SJSA1 (cell line): ENCODE measurements at regions not wholly inside any gene's neighbourhood (a gene's known extent, or its start where the extent isn't known, plus 50 kb on each side); places are given as distances from the start of the nearest gene placed in this dataset.

Experiments
- DNase-seq, 2 experiments: peaks; one replicate each; pipeline ENCODE4 v3.0.0-alpha.2; 2015 to 2020; ENCODE audit warnings: low spot score in 2 of 2, low read depth in 1 of 2
- H3K27ac ChIP-seq: fragments of 250-450 bp; sonication (Bioruptor Pico); 2 replicates; pipeline ENCODE4 v1.5.1; 2020; ENCODE audit warnings: mild to moderate bottlenecking, moderate library complexity
- H3K27me3 ChIP-seq: fragments of 250-450 bp; sonication (Bioruptor Pico); replicated peaks from 2 replicates; pipeline ENCODE4 v1.5.1; 2020; ENCODE audit warnings: mild to moderate bottlenecking, moderate library complexity
- H3K36me3 ChIP-seq: fragments of 250-450 bp; sonication (Bioruptor Pico); 2 replicates; pipeline ENCODE4 v1.5.1; 2020; ENCODE audit warnings: mild to moderate bottlenecking
- H3K4me1 ChIP-seq: fragments of 250-450 bp; sonication (Bioruptor Pico); replicated peaks from 2 replicates; pipeline ENCODE4 v1.6.1; 2021; ENCODE audit warnings: mild to moderate bottlenecking
- H3K4me3 ChIP-seq: fragments of 250-450 bp; sonication (Bioruptor Pico); 2 replicates; pipeline ENCODE4 v1.5.1; 2020; ENCODE audit warnings: mild to moderate bottlenecking
- H3K9me3 ChIP-seq: fragments of 250-450 bp; sonication (Bioruptor Pico); replicated peaks from 2 replicates; pipeline ENCODE4 v1.5.1; 2020; ENCODE audit warnings: mild to moderate bottlenecking

DNA sequence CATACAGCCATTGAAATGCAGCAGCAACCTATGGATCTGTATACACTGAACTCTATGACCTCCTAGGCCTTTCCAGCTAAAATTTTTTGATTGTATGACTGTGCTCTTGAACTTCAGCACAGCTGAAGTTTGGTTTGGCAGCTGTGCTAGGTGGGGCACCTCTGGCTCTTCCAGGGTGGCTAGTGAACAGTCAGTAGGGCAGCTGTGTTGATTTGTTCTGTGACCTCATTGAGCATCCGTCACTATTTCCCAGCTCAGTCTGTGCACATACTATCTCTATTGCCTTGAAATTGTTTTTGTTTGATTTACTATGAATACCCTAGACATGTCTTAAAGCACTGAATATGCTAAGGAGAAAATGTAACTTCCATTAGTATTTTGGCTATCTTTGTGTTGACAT, 363.2 kb upstream of the NAALADL2 start:
- no peak for DNase-seq
- no peak overlapping the region for H3K27ac ChIP-seq

DNA sequence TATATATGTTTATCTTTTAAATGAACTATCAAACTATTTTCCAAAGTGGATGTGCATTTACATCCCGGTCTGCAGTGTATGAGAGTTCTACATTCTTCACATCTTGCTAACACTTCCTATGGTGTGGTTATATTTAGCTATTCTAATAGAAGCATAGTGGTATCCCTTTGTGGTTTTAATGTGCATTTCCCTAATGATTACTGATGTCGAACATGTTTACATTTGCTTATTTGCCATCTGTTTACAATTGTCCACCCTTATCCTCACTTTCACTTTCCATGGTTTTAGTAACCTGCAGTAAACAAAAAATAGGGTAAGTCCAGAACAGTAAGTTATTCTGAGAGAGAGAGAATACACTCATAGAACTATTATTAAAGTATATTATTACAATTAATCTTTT, 360.5 kb upstream of the NAALADL2 start:
- DNase-seq = no peak
- no peak overlapping the region for H3K27ac ChIP-seq
- H3K4me3 ChIP-seq = no peak overlapping the region
- H3K36me3 ChIP-seq = no peaks in the 10 kb centered on the region
- H3K4me1 ChIP-seq = no peaks in the 10 kb centered on the region
- no peaks in the 10 kb centered on the region for H3K9me3 ChIP-seq
- no peaks in the 10 kb centered on the region for H3K27me3 ChIP-seq

More for the DNA sequence above, 363.2 kb upstream of the NAALADL2 start:
- Histone ChIP-seq H3K27me3 (no peaks in the 10 kb centered on the region), H3K9me3 (no peaks in the 10 kb centered on the region), H3K36me3 (no peaks in the 10 kb centered on the region), H3K4me3 (no peak overlapping the region), H3K4me1 (no peaks in the 10 kb centered on the region)

DNA sequence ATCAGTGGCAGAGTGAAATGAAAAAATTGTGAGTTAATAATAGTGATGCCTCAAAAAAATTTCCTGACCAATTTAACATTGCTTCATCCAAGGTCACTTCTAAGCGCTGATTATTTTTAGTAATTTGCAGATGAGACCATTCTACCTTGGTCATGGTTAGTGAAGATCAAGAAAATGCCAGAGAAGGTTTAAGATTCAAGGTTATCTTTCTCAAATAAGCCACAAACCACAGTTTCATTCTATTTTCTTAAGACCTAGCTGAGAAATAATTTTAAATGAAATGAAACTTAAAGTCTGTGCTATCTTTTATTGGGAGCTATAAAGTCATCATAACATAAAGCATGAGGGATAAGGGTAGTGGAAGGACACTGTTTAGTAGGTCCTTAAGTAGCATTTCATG, 353.9 kb upstream of the NAALADL2 start:
- no peak overlapping the region for H3K4me3 ChIP-seq
- no peak for DNase-seq
- no peaks in the 10 kb centered on the region for H3K27me3 ChIP-seq
- H3K4me1 ChIP-seq = no peaks in the 10 kb centered on the region
- no peaks in the 10 kb centered on the region for H3K9me3 ChIP-seq
- no peak overlapping the region for H3K27ac ChIP-seq
- no peaks in the 10 kb centered on the region for H3K36me3 ChIP-seq

DNA sequence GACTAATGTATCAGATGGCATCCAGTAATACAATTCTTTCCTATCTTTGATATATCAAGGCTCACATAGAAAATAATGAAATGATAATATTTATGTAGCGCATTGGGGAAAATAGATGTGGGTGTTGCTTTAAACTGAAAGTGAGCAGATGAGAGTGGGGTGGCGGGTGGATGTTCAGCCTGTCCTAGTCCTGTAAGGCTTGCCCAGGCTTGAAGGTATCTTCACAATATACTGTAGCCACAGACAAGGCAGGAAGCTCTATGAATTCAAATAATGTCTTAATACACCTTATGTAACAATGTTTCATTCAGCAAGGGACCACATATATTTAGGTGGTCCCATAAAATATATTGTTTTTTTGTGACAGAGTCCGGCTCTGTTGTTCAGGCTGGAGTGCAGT, 334.9 kb upstream of the NAALADL2 start:
- DNase-seq = no peak
- H3K4me1 ChIP-seq = no peaks in the 10 kb centered on the region
- H3K9me3 ChIP-seq = no peaks in the 10 kb centered on the region
- H3K4me3 ChIP-seq = no peak overlapping the region
- no peaks in the 10 kb centered on the region for H3K27me3 ChIP-seq
- H3K27ac ChIP-seq = no peak overlapping the region
- H3K36me3 ChIP-seq = no peaks in the 10 kb centered on the region

DNA sequence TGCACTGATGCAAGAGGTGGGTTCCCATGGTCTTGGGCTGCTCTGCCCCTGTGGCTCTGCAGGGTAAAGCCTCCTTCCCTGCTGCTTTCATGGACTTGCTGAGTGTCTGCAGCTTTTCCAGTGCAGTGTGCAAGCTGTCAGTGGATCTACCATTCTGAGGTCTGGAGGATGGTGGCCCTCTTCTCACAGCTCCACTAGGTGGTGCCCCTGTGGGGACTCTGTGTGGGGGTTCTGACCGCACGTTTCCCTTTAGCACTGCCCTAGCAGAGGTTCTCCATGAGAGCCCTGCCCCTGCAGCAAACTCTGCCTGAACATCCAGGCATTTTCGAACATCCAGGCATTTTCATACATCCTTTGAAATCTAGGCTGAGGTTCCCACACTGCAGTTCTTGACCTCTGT, 329.8 kb upstream of the NAALADL2 start:
- H3K4me3 ChIP-seq = no peak overlapping the region
- H3K27me3 ChIP-seq = no peaks in the 10 kb centered on the region
- no peaks in the 10 kb centered on the region for H3K9me3 ChIP-seq
- H3K27ac ChIP-seq = no peak overlapping the region
- no peaks in the 10 kb centered on the region for H3K36me3 ChIP-seq
- DNase-seq = no peak
- 0 out of 2 replicates have a peak, but pooled peaks cover 3% of the 10 kb centered on the region for H3K4me1 ChIP-seq

DNA sequence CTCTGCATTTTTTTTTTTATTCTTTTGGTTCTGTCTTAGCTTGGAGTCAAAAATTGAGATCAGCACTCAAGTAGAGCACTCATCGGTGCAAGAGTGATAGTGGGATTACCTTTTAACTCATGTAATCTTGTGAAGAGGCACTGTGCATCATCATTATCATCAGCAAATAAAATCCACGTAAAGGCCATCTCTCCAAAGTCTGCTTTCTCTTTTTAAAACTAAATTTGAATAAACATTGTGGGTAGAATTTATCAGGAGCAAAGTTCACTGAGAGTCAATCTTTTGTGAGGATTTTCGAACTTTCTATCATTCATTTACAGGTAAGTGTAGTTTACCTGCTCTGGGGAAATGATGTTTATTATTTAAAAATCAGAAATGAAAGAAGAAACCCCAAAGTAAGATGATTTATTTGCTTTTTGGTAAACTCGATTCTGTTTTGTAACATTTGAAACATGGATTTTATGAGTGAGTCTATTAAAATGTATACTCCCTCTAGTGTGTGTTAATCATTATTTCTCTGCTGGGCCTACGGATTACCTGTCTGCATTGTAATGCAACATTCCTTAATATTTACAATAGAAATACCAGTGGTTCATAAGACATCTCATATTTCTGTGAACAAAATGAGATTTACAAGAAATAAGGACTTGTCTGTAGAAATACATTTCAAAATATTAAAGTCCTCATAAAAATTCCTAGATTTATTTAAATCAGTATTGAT, 327.7 kb upstream of the NAALADL2 start:
- no peaks in the 10 kb centered on the region for H3K36me3 ChIP-seq
- H3K4me3 ChIP-seq = no peak overlapping the region
- H3K27me3 ChIP-seq = no peaks in the 10 kb centered on the region
- no peak for DNase-seq
- no peaks in the 10 kb centered on the region for H3K9me3 ChIP-seq
- H3K4me1 ChIP-seq = 0 out of 2 replicates have a peak, but pooled peaks cover 3% of the 10 kb centered on the region
- H3K27ac ChIP-seq = no peak overlapping the region

DNA sequence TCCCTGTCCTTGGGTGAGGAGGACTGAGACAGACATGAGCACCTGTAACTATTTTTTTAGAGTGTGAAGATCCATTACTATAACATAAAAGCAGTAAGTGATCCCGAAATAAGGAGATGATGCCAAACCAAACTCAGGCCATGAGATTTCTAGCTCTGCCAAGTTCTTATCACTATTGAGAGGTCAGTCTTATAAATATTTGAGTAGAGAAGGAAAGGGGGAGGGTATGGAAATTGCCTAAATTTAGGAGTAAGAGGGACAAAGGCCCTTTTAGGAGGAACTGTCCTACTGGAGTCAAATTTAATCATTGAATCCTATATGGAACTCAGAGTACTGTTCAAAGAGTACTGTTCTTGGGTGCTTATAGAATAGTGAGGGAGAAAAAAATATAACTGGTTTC, 326.9 kb upstream of the NAALADL2 start:
- H3K36me3 ChIP-seq = no peaks in the 10 kb centered on the region
- H3K27me3 ChIP-seq = no peaks in the 10 kb centered on the region
- no peak for DNase-seq
- H3K4me3 ChIP-seq = no peak overlapping the region
- no peak overlapping the region for H3K27ac ChIP-seq
- no peaks in the 10 kb centered on the region for H3K9me3 ChIP-seq
- H3K4me1 ChIP-seq = 0 out of 2 replicates have a peak, but pooled peaks cover 3% of the 10 kb centered on the region

DNA sequence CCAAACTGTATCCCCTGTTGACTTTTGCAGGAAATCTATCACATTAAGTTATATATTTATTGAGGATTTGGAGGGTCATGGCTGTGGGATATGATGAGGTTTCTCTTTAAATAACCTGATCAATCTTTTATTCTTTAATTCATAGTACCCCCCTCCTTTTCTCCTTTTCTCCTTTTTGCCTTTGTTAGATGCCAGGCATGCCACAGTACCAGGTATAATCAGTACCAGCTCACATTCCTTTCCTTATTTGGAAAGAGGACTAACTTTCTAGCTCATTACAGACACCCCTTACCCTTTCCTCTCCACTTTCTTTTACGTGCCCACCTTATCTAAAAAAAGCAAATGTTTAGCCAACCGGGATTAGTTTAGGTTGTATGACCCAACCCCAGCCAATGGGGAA, 326.4 kb upstream of the NAALADL2 start:
- Histone ChIP-seq H3K9me3 (no peaks in the 10 kb centered on the region), H3K4me3 (no peak overlapping the region), H3K27ac (no peak overlapping the region), H3K36me3 (no peaks in the 10 kb centered on the region), H3K4me1 (0 out of 2 replicates have a peak, but pooled peaks cover 3% of the 10 kb centered on the region), H3K27me3 (no peaks in the 10 kb centered on the region)
- DNase-seq = no peak

DNA sequence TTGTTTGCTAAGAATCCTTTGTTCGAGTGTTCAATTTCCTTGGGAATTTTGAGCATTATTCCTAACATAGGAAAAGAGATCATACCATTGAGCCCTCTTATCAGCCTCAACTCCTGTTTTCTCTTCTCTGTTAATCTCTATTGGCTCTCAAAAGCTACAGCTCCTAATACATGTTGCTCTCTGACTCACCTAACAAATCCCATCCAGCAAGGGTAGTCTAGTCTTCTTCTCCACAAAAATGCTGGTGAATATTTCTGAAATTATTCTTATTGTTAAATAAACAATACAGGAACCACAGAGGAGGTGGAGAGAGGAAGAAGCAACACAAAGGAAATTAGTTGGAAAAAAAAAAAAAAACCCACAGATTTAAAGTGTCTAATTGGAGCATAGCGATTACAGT, 325.8 kb upstream of the NAALADL2 start:
- Histone ChIP-seq H3K27me3 (no peaks in the 10 kb centered on the region), H3K4me3 (no peak overlapping the region), H3K9me3 (no peaks in the 10 kb centered on the region), H3K4me1 (0 out of 2 replicates have a peak, but pooled peaks cover 3% of the 10 kb centered on the region), H3K27ac (no peak overlapping the region), H3K36me3 (no peaks in the 10 kb centered on the region)
- peak in 1 of 2 experiments; percentile 25 for DNase-seq

DNA sequence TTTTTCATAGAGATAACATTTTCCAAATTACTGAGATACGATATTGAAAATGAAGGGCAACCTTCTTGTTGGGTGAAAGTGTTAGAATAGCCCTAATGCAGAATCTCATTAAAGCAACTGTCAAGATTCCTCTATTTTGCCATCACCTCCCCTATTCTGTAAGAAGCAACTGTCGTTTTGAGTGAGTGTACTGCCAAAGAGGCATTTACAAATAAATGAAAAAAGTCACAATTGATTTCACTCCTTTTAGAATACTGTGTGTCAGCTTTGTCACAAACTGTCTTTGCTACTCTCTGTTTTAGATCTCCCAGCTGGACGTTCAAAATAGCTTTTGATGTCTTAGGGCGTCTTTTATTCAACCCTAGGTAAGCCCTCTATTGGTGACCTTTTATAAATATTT, 322.8 kb upstream of the NAALADL2 start:
- Histone ChIP-seq H3K4me1 (0 out of 2 replicates have a peak, but pooled peaks cover 3% of the 10 kb centered on the region), H3K27ac (no peak overlapping the region), H3K36me3 (no peaks in the 10 kb centered on the region), H3K4me3 (no peak overlapping the region), H3K9me3 (no peaks in the 10 kb centered on the region), H3K27me3 (no peaks in the 10 kb centered on the region)
- DNase-seq = no peak

DNA sequence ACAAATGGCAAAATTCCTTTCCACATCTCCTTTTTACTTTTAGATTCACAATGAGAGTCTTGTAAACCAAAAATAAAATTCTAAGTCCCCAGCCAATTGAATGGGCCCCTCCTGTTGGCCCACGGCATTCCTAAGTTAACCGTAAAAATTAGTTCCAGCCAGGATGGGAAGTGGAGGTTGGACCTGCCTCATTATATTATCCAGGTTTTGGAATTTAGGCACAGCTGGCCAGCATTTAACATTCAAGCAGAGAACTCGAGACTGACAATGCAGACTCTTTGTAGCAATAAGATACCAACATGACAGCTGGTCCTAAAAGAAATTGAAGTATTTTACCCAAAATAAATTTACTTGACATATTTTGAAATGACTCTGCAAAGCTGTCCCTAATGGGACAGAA, 321.0 kb upstream of the NAALADL2 start:
- Histone ChIP-seq H3K27ac (no peak overlapping the region), H3K4me1 (0 out of 2 replicates have a peak, but pooled peaks cover 2% of the 10 kb centered on the region), H3K4me3 (no peak overlapping the region), H3K9me3 (no peaks in the 10 kb centered on the region), H3K36me3 (no peaks in the 10 kb centered on the region), H3K27me3 (no peaks in the 10 kb centered on the region)
- no peak for DNase-seq

DNA sequence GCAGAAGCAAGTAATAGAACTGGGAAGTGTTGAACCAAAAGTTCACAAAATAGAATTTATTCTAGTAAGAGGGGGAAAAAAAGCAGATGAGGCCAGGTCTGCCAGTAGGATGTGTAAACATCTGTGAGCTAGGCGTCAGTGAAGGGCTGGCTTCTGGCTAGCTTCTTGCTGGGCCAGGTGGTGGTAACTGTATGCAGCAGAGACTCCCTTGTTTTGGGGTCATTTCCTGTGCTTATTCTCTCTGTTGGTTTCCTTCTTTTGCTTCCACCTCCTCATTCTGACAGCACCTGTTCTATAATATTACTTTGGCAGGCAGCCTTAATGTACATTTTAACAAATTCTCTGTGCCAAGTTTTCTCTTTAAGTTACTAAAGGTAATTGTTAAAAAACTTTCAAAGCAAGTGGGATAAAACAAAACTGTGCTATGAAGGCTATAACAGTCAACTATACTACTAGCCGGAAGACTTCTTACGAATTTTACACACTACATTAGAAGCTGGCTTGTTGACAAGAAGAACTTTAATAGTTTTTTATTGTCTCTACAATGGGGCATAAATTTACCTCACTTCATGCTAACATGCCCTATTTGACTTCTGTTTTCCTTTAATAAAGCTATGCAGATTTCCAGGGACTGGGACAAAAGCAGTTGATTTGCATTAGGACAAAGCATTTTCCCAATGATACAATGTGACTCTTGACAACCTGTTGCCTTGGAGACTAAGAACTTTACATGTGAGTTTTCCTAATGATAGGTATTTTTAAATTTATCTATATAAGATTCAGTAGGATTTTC, 318.8 kb upstream of the NAALADL2 start:
- Histone ChIP-seq H3K4me1 (no peaks in the 10 kb centered on the region), H3K4me3 (no peak overlapping the region)

DNA sequence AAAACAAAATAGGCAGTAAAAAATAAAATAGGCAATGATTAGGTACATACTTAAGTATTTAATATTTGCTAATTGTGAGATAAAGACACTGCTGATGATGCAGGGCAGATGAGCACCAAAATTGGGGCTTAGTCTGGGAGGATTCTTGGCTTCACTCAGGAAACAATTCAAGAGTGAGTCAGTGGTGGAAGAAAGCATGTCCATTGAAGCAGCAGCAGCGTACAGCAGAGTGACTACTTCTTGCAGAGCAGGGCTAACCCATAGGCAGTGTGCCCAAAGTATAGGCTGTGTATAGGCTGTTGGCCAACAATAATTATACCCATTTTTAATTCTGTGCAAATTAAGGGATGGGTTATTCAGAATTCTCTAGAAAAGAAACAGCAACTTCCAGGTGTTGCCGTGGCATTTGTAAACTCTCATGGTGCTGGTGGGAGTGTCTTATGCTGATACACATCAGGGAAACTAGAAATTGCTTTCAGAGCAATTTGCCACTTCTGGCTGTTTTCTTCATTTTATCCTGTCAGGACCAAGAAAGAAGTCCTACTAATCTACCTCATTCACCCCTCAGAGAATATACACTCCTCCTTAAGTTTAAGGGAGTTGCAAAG, 317.3 kb upstream of the NAALADL2 start:
- H3K27me3 ChIP-seq = no peaks in the 10 kb centered on the region
- no peaks in the 10 kb centered on the region for H3K4me1 ChIP-seq
- no peak overlapping the region for H3K4me3 ChIP-seq
- no peak for DNase-seq
- no peak overlapping the region for H3K27ac ChIP-seq
- no peaks in the 10 kb centered on the region for H3K9me3 ChIP-seq
- H3K36me3 ChIP-seq = no peaks in the 10 kb centered on the region

More for the DNA sequence above, 318.8 kb upstream of the NAALADL2 start:
- Histone ChIP-seq H3K27me3 (no peaks in the 10 kb centered on the region), H3K36me3 (no peaks in the 10 kb centered on the region), H3K9me3 (no peaks in the 10 kb centered on the region), H3K27ac (no peak overlapping the region)
- DNase-seq = no peak
